SK-N-SH treated with all-trans-retinoic acid at 6 μM for 48 hours (cell line): ENCODE measurements at regions not wholly inside any gene's neighbourhood (a gene's known extent, or its start where the extent isn't known, plus 50 kb on each side); places are given as distances from the start of the nearest gene placed in this dataset.

ENCODE experiments used
- ATAC-seq: fragments of 200-7000 bp; cut with Tn5 transposase; 3 replicates; pipeline ENCODE4 v1.9.1; 2020; ENCODE audit warnings: mild to moderate bottlenecking, moderate library complexity
- ARNTL ChIP-seq: fragments of 450-650 bp; formaldehyde crosslinking; IDR thresholded peaks from 2 replicates; pipeline ENCODE4 v1.5.0; 2020; ENCODE audit warnings: low read depth, mild to moderate bottlenecking, moderate library complexity, borderline replicate concordance
- CSDC2 ChIP-seq: fragments of 250-450 bp; sonication (Bioruptor Pico); IDR thresholded peaks from 2 replicates; pipeline ENCODE4 v1.5.0; 2020; ENCODE audit warnings: mild to moderate bottlenecking, moderate library complexity
- CSRNP3 ChIP-seq: fragments of 250-450 bp; sonication (Bioruptor Pico); IDR thresholded peaks from 2 replicates; pipeline ENCODE4 v1.5.1; 2021; ENCODE audit warnings: mild to moderate bottlenecking, moderate library complexity
- ESRRG ChIP-seq: fragments of 250-450 bp; sonication (Bioruptor Pico); IDR thresholded peaks from 2 replicates; pipeline ENCODE4 v1.6.1; 2021; ENCODE audit warnings: mild to moderate bottlenecking
- GLIS3 ChIP-seq: fragments of 250-450 bp; sonication (Bioruptor Pico); IDR thresholded peaks from 2 replicates; pipeline ENCODE4 v1.5.0; 2020; ENCODE audit warnings: mild to moderate bottlenecking, moderate library complexity
- ISL1 ChIP-seq: fragments of 250-450 bp; sonication (Bioruptor Pico); IDR thresholded peaks from 2 replicates; pipeline ENCODE4 v2.1.2; 2022; ENCODE audit warnings: mild to moderate bottlenecking, moderate library complexity
- OSR1 ChIP-seq: fragments of 250-450 bp; sonication (Bioruptor Pico); IDR thresholded peaks from 2 replicates; pipeline ENCODE4 v1.8.0; 2022; ENCODE audit warnings: moderate library complexity, mild to moderate bottlenecking, inconsistent platforms
- PATZ1 ChIP-seq: fragments of 250-450 bp; sonication (Bioruptor Pico); IDR thresholded peaks from 2 replicates; pipeline ENCODE4 v1.8.0; 2020; ENCODE audit warnings: mild to moderate bottlenecking, moderate library complexity, borderline replicate concordance
- RARB ChIP-seq: fragments of 250-450 bp; sonication (Bioruptor Pico); IDR thresholded peaks from 2 replicates; pipeline ENCODE4 v1.8.0; 2021; ENCODE audit warnings: mild to moderate bottlenecking, moderate library complexity
- SNAI2 ChIP-seq: fragments of 250-450 bp; sonication (Bioruptor Pico); IDR thresholded peaks from 2 replicates; pipeline ENCODE4 v1.5.0; 2020; ENCODE audit warnings: mild to moderate bottlenecking, moderate library complexity
- TCF4 ChIP-seq: fragments of 250-450 bp; sonication (Bioruptor Pico); IDR thresholded peaks from 2 replicates; pipeline ENCODE4 v1.8.0; 2021; ENCODE audit warnings: mild to moderate bottlenecking, moderate library complexity, borderline replicate concordance
- TOX ChIP-seq: fragments of 250-450 bp; sonication (Bioruptor Pico); IDR thresholded peaks from 2 replicates; pipeline ENCODE4 v1.8.0; 2021; ENCODE audit warnings: mild to moderate bottlenecking, moderate library complexity, borderline replicate concordance
- TSHZ2 ChIP-seq: fragments of 250-450 bp; sonication (Bioruptor Pico); IDR thresholded peaks from 2 replicates; pipeline ENCODE4 v1.5.0; 2020; ENCODE audit warnings: mild to moderate bottlenecking, moderate library complexity
- ZC3H10 ChIP-seq: fragments of 250-450 bp; sonication (Bioruptor Pico); IDR thresholded peaks from 2 replicates; pipeline ENCODE4 v1.5.1; 2021; ENCODE audit warnings: mild to moderate bottlenecking, moderate library complexity
- ZFP3 ChIP-seq: fragments of 250-450 bp; sonication (Bioruptor Pico); IDR thresholded peaks from 2 replicates; pipeline ENCODE4 v1.5.0; 2020; ENCODE audit warnings: mild to moderate bottlenecking, moderate library complexity
- ZFP30 ChIP-seq: fragments of 450-650 bp; formaldehyde crosslinking; IDR thresholded peaks from 2 replicates; pipeline ENCODE4 v1.5.0; 2022; ENCODE audit warnings: mild to moderate bottlenecking, moderate library complexity
- ZNF565 ChIP-seq: fragments of 450-650 bp; formaldehyde crosslinking; conservative IDR thresholded peaks from 2 replicates; pipeline ENCODE4 v1.5.0; 2020; ENCODE audit warnings: low read depth, mild to moderate bottlenecking, moderate library complexity
- ZNF70 ChIP-seq: fragments of 450-650 bp; formaldehyde crosslinking; IDR thresholded peaks from 2 replicates; pipeline ENCODE4 v1.5.0; 2020; ENCODE audit warnings: mild to moderate bottlenecking, moderate library complexity
- ZNF8 ChIP-seq: fragments of 450-650 bp; formaldehyde crosslinking; IDR thresholded peaks from 2 replicates; pipeline ENCODE4 v1.5.0; 2020; ENCODE audit warnings: mild to moderate bottlenecking, moderate library complexity
- TF ChIP-seq, protein P1 (sequence below): fragments of 250-450 bp; sonication (Bioruptor Pico); IDR thresholded peaks from 2 replicates; pipeline ENCODE4 v1.8.0; 2021; ENCODE audit warnings: low read depth, mild to moderate bottlenecking, moderate library complexity, borderline replicate concordance

DNA sequence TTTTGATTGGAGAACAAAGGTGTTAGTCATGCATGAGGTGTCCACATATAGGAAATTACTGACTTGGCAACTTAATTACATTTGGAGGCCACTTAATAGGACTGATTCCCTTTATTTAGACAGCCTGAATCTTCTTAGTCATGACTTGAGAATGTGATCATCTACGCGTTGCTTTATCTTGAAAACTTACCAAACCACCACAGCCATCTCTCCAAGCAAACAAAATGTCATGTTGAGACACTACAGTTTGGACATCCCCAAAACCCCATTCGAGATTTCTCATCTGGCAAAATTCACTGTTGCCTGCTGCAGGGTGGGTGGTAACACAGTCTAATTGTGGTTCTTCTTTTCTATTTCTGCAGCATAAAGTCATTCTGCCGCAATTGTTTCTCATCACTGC lies 176.5 kb upstream of the CDH5 start:
- ATAC-seq, result no peak
- no peak for TF ChIP-seq ISL1 (CRISPR knock-in tag)
- no peak for TF ChIP-seq TSHZ2 (CRISPR knock-in tag)
- TF ChIP-seq TOX (CRISPR knock-in tag), result no peak
- no peak for TF ChIP-seq GLIS3 (CRISPR knock-in tag)
- no peak for TF ChIP-seq CSRNP3 (CRISPR knock-in tag)
- TF ChIP-seq ZFP3 (CRISPR knock-in tag), result no peak
- TF ChIP-seq ZNF8 (CRISPR knock-in tag), result no peak
- no peak for TF ChIP-seq ZFP30 (CRISPR knock-in tag)
- TF ChIP-seq, protein P1, sequence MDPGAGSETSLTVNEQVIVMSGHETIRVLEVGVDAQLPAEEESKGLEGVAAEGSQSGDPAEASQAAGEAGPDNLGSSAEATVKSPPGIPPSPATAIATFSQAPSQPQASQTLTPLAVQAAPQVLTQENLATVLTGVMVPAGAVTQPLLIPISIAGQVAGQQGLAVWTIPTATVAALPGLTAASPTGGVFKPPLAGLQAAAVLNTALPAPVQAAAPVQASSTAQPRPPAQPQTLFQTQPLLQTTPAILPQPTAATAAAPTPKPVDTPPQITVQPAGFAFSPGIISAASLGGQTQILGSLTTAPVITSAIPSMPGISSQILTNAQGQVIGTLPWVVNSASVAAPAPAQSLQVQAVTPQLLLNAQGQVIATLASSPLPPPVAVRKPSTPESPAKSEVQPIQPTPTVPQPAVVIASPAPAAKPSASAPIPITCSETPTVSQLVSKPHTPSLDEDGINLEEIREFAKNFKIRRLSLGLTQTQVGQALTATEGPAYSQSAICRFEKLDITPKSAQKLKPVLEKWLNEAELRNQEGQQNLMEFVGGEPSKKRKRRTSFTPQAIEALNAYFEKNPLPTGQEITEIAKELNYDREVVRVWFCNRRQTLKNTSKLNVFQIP (CRISPR knock-in tag), result no peak
- no peak for TF ChIP-seq CSDC2 (CRISPR knock-in tag)
- no peak for TF ChIP-seq TCF4 (CRISPR knock-in tag)
- TF ChIP-seq ZNF565, result no peak

- TF ChIP-seq ZNF70 (CRISPR knock-in tag) (no peak), SNAI2 (CRISPR knock-in tag) (no peak), ZC3H10 (CRISPR knock-in tag) (no peak), TOX (CRISPR knock-in tag) (no peak), ISL1 (CRISPR knock-in tag) (no peak)
- ATAC-seq, result no peak
These were observed 177.4 kb upstream of the CDH5 start for GRCh38 chr16:66188917-66189725.

- no peak for TF ChIP-seq ZNF565
- no peak for TF ChIP-seq ISL1 (CRISPR knock-in tag)
- TF ChIP-seq ESRRG (CRISPR knock-in tag), result no peak
- no peak for TF ChIP-seq ZC3H10 (CRISPR knock-in tag)
- TF ChIP-seq SNAI2 (CRISPR knock-in tag), result no peak
- TF ChIP-seq ARNTL, result no peak
- TF ChIP-seq PATZ1 (CRISPR knock-in tag), result no peak
- no peak for TF ChIP-seq OSR1 (CRISPR knock-in tag)
- ATAC-seq, result no peak
These were observed 180.2 kb upstream of the CDH5 start for GRCh38 chr16:66186251-66186785.

DNA sequence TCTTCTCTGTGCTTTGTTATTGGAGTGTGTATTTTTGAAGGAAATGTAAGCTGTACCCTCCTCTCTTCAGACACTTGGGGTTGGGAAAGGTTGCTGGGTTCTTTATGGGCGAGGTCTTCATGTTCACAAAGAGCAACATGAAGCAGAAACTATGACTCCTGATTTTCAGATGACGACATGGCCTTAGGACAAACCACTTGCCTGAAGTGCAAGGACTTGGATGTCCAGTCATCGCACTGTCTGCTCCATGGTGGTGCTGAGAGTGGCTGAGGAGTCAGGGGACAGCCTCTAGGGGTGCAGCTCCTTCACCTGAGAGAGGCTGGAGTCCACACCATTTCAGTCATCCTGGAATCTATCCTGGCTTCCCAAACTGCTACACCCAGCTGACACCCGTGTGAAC lies 183.9 kb upstream of the CDH5 start:
- TF ChIP-seq ESRRG (CRISPR knock-in tag) (no peak), GLIS3 (CRISPR knock-in tag) (no peak), ARNTL (no peak), CSDC2 (CRISPR knock-in tag) (no peak), ISL1 (CRISPR knock-in tag) (no peak), RARB (CRISPR knock-in tag) (no peak), TOX (CRISPR knock-in tag) (no peak), SNAI2 (CRISPR knock-in tag) (no peak)
- TF ChIP-seq, protein P1 (CRISPR knock-in tag), result no peak
- ATAC-seq, result no peak
